K562 (cell line): ENCODE measurements at regions not wholly inside any gene's neighbourhood (a gene's known extent, or its start where the extent isn't known, plus 50 kb on each side); places are given as distances from the start of the nearest gene placed in this dataset.

Source experiments
- CHD2 ChIP-seq: IDR thresholded peaks from 2 replicates; pipeline ENCODE4 v1.6.1; 2011; ENCODE audit warnings: low read depth, low read length
- EP300 ChIP-seq: IDR thresholded peaks from 2 replicates; pipeline ENCODE4 v1.6.1; 2012; ENCODE audit warnings: low read length, improper control_type of control experiment
- KAT2B ChIP-seq: IDR thresholded peaks from one replicate; pipeline ENCODE4 v1.6.1; 2012; ENCODE audit warnings: low read depth, mild to moderate bottlenecking, control low read depth, inconsistent platforms, low read length, moderate library complexity
- TF ChIP-seq, protein P1 (sequence below): fragments of 450-650 bp; formaldehyde crosslinking; IDR thresholded peaks from 2 replicates; pipeline ENCODE4 v1.4.0; 2020; ENCODE audit warnings: mild to moderate bottlenecking, moderate library complexity

DNA sequence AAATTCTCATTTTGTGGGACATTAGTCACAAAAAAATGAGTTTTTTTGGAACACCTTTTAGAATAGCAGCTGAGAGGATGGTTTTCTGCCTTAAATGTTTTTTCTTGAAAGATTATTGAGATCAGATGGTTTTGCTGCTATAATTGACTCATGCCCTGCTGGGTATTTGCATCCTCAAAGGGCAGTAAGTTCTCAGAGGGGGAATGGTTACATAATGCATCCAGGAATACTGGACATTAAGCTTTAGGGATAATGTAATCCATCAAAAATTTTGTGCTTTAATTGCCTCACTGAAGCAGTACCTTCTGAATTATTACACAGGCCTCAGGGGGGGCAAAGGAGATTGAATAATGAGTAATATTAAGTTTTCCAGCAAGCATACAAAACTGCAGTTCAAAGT lies 866.3 kb upstream of the SPRY2 start:
- TF ChIP-seq KAT2B (no peak), CHD2 (no peak), EP300 (no peak)
- TF ChIP-seq, protein P1, sequence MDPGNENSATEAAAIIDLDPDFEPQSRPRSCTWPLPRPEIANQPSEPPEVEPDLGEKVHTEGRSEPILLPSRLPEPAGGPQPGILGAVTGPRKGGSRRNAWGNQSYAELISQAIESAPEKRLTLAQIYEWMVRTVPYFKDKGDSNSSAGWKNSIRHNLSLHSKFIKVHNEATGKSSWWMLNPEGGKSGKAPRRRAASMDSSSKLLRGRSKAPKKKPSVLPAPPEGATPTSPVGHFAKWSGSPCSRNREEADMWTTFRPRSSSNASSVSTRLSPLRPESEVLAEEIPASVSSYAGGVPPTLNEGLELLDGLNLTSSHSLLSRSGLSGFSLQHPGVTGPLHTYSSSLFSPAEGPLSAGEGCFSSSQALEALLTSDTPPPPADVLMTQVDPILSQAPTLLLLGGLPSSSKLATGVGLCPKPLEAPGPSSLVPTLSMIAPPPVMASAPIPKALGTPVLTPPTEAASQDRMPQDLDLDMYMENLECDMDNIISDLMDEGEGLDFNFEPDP (CRISPR knock-in tag) = no peak
